NOMO-1 treated with DMSO at 0.1 percent for 48 hours (cell line): ENCODE measurements at regions not wholly inside any gene's neighbourhood (a gene's known extent, or its start where the extent isn't known, plus 50 kb on each side); places are given as distances from the start of the nearest gene placed in this dataset.
"Not testable (repeated sequence)": the region's sequence is repeated elsewhere in the genome, so short reads cannot be mapped to it uniquely, and the experiment has no call there.

ENCODE experiments used
- DNase-seq: peaks from one replicate; lab custom pipeline; 2025; ENCODE audit not compliant: unreplicated experiment; lab: John Stamatoyannopoulos, UW

GRCh38 chr12:107144441-107144840, 51.1 kb upstream of the CRY1 start:
- DNase-seq = no peak

DNA sequence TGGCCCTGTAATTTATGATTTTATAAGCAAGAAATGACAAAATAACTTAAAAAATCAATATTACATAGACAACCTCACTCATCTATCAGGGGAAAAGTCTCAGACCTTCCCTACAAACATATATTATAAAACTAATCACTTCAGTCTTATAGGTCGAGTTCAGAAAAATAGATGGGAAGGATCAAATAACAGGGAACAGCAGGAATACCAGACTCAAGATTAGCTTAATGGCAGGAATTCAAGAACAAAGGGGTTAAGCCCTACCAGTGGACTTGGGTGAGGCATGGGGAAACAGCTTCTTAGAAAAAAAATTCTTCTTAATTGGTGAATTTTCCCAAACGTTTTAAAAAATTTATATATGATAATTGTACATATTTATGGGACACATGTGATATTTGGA, 51.6 kb upstream of the CRY1 start:
- DNase-seq = no peak

DNA sequence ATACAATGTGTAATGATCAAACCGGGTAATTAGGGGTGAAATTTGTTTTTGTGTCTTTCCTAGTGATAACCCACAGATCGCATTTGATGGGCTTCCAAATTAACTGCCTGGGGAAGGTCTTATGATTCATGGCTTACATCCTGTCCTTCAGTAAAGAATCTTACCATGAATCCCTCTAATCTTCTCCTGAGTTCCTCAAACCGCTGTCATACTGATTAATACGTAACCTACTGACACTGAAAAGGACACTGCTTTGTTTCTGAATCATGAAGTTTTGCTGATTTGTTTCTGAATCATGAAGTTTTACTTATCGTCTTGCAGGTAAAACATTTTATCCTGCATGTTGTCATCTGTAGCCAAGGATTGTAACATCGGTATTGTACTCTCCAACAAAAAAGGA, 52.0 kb upstream of the CRY1 start:
- no peak for DNase-seq

DNA sequence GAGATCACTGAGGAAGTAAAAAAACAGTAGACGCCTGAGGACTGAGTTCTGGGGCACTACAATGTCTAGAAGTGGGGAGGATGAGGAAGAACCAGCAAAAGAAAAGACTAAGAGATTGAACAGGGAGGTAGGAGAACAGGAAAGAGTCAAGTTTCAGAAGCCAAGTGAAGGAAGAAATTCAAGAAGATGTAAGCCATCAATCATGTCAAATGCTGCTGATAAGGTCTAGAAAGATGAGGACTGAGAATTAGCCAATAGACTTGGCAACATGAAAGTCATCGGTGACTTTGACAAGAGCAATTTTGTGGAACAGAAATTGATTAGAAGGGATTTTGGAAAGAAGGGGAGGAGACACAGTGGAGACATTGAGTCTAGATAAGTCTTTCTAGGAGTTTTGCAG, 54.8 kb upstream of the CRY1 start:
- DNase-seq = no peak

DNA sequence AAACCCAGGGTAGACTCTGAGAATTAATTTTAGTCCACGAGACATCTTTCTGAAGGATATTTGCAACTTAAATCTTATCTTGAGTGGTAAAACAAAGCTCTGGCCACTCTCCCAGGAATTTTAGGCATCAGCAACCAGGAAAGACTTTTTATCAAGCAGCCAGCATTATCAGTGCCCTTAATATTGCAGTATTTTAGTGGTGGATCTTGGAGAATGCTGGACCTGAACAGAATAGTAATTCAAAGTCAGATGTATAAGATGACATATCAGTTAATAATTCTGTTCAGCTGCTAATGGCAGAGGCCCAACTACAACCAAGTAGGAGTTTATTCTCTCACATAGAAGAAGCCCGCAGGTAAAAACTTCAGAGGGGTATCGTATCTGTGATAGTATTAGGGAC, 59.0 kb upstream of the CRY1 start:
- DNase-seq = no peak

DNA sequence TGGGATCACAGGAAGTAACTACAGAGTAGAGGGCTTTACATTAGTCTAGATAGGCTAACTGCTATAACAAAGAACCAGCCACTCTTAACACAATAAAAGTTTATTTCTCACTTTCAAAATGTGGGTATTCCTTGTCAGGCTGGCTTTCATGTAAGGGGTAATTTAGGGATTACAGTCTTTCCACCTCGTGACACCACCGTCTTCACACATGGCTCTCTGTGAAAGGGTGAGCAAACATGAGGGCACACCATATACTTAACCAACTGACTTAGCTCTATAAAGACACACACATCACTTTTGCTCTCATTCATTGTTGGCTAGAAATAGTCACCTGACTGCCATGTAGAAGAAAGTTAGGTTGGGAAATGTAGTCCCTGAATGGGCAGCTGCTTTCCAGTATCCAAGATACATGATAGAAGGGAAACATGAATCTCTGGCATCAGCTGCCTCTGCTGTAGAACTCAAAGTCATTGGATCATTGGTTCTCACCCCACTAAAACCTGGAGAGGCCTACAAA, 66.1 kb upstream of the CRY1 start:
- no peak for DNase-seq

DNA sequence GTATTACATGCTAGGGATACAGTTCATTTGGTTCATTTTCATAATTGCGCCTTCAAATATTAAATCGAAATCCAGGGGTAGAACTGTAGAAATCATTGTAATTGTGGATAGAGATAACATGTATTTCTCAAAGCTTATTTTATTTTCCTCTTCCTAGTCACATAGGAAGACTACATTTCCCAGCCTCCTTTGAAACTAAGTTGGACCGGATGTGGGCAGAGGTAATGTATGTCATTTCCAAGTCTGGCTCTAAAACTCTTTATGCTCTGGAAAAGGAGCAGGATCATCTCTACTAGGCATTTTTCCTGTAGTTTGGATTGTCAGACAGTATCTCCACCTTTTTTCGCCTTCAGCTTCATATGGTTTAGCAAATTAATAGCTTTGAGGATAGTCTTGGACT, 70.1 kb upstream of the CRY1 start:
- DNase-seq = no peak

DNA sequence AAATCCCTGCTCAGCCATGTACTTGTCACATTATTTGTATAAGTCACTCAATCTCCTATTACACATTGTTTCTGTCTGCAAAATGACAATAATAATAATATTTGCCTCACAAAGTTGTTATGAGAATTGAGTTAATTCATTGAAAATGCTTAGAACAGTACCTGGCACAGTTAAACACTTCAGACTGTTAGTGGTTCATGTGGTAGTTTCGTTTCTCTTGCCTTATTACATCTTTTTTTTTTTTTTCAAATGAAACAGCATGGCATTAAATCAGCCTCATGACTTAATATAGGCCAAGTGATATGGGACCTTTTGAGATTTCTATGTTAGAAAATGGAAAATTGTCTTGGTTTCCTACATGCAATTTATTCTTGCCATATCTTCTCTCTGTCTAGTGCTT, 71.0 kb upstream of the CRY1 start:
- DNase-seq = no peak

- no peak for DNase-seq
These were observed 72.2 kb upstream of the CRY1 start for GRCh38 chr12:107165581-107165980.

DNA sequence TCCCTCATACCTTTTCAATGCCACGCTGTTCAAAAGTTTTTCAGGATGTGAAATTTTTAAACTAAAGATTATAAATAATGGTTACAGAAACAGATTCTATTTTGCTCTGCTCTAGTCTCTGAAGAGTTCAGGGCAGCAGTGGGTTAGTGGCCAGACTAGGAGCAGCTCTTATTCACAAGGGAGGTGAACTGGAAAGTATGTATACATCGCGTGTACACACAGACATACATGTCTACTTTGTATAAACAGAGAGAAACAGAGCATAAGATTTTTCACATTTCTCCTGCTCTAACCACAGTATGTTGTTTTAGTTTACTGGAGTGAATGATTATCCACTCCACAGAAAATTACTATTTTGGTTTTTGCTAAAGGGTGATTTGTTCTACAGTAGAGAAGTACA, 74.4 kb upstream of the CRY1 start:
- no peak for DNase-seq

DNA sequence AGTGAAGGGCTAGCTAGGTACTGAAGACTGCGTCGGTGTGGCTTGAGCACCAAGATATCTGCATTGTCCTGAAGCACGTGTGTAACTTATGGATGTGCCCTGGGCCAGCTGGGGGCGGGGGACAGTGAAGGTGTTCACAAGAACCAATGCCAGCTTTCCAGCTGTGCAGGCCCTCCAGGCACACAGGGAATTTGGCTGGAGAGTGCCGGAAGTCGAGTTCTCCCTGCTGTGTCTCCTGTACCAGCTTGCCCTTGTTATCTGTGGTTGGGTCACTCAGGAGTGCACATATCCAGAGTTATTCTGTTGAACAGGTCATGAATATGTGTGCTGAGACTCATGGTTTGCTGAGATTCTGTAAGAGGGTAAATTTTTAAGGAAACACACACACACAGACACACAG, 75.9 kb upstream of the CRY1 start:
- DNase-seq = no peak

DNA sequence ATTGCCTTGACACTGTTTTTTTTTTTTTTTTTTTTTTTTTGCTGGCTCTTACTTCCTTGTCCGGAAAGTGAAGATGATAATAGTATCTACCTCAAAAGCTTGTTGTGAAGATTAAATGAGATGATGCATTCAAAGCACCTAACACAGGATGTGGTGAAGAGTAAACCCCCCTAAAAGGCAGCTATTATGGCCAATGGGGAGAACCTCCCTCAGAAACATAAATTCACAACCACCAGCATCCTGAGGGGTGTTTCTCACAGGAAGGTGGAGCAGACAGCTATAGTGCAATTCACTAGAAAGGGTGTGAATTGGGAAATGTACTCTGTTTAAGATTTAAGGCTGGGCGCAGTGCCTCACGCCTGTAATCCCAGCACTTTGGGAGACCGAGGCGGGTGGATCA, 85.4 kb upstream of the CRY1 start:
- no peak for DNase-seq

DNA sequence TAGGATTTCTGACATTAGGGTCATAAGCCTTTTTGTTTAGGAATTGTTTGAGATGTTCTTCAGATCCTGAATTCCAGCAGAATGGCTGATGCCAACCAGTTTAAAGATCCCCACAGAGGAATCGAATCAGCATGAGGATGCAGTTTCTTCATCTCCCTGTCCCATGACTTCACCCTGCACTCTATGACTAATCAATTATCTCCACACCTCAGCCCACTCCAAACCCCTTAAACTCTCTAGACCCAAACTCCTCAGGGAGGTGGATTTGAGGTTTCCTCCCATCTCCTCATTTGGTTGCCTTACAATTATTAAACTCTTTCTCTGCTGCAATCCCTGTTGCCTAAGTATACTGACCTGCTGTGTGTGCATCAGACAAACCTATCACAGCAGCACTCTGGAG, 86.5 kb upstream of the CRY1 start:
- DNase-seq = no peak

GRCh38 chr12:107180272-107180671, 86.9 kb upstream of the CRY1 start:
- no peak for DNase-seq

DNA sequence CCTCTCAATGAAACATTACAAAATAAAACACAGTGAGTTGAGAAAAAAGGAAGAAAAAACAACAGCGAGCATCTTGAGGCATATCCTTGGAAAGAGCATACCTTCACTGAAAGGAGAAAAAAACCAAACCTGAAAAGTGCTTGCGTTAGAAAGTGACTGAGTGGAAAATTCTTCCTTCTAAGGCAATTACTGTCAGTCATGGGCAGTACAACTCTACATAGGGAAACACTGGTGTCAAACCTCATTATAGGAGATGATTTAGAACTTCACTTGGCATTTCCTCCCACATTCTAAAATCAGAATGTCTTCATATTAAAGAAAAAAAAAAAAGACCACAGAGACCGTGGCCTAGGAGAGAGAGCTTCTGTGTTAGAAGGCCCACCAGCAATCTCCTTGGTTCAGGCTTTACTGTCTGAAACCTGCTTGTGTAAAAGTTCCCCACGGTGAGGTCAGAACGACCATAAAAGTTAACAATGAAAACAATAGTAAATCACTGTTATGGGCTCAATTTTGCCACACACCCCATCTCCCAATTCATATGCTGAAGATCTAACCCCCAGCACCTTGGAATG, 91.1 kb upstream of the CRY1 start:
- DNase-seq = no peak

DNA sequence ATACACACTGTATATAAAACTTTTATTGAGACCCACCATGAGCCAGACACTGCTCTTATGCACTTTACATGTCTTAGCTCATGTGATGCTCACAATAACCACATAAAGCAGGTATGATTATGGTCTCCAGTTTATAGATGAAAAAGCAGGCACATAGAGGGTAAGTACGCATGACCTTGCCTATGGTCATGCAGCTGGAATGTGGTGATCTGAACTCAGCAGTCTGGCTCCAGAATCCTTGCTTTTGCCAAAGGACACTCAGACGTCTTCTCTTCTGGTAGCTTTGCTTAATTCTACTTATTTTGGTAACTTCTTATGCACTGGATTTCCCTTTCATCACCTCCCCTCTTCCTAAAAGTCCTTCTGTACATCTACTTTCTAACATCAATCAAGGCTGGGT, 103.3 kb upstream of the CRY1 start:
- no peak for DNase-seq

DNA sequence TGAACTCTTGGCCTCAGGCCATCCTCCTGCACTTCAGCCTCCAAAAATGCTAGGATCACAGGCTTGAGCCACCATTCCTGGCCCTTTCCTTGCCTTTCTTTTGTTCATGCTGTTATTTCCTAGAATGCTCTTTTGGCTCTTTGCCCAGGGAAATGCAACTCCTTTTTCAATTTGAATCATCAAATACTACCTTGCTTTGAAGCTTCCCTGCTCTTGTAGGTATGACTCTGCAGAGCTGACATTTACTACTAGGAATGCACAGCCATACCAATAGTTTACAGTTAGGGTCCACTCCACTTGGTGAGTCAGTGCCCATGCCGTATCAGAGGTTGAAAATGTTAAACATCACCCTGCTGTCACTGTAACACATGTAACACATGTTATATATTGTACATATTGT, 107.0 kb upstream of the CRY1 start:
- no peak for DNase-seq

GRCh38 chr12:107207931-107208525, 114.7 kb upstream of the CRY1 start:
- no peak for DNase-seq

DNA sequence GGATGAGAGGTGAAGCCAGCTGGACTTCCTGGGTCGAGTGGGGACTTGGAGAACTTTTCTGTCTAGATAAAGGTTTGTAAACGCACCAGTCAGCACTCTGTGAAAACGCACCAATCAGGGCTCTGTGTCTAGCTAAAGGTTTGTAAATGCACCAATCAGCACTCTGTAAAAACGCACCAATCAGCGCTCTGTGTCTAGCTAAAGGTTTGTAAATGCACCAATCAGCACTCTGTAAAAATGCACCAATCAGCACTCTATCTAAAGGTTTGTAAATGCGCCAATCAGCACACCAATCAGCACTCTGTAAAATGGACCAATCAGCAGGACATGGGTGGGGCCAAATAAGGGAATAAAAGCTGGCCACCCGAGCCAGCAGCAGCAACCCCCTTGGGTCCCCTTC, 116.4 kb upstream of the CRY1 start:
- DNase-seq = not testable (repeated sequence)

DNA sequence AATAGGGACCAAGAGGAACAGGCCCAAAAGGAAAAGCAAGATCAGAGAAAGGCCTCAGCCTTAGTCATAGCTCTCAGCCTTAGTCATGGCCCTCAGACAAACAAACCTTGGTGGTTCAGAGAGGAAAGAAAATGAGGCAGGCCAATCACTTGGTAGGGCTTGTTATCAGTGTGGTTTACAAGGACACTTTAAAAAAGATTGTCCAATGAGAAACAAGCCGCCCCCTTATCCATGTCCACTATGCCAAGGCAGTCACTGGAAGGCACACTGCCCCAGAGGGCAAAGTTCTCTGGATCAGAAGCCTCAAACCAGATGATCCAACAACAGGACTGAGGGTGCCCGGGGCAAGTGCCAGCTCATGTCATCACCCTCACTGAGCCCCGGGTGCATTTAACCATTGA, 121.0 kb upstream of the CRY1 start:
- not testable (repeated sequence) for DNase-seq

DNA sequence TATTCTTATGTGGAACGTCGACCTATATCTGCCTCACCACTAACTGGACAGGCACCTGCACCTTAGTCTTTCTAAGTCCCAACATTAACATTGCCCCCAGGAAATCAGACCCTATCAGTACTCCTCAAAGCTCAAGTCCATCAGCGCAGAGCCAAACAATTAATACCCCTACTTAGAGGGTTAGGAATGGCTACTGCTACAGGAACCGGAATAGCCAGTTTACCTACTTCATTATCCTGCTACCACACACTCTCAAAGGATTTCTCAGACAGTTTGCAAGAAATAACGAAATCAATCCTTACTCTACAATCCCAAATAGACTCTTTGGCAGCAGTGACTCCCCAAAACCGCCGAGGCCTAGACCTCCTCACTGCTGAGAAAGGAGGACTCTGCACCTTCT, 123.1 kb upstream of the CRY1 start:
- DNase-seq = not testable (repeated sequence)

- DNase-seq = no peak
These were observed 126.0 kb upstream of the CRY1 start for GRCh38 chr12:107219301-107219700.

GRCh38 chr12:107221913-107222312, 128.6 kb upstream of the CRY1 start:
- no peak for DNase-seq
